Calu3 (cell line): ENCODE measurements at regions not wholly inside any gene's neighbourhood (a gene's known extent, or its start where the extent isn't known, plus 50 kb on each side); places are given as distances from the start of the nearest gene placed in this dataset.

Experiments
- BruUV-seq: library from RNA; stranded (reverse); fragments of 400-500 nt; replicated peaks from 2 replicates; lab custom pipeline; 2021; lab: Mats Ljungman, UMichigan
- CTCF ChIA-PET: fragments of 300-600 bp; sonication (Branson Sonifier 250); formaldehyde crosslinking; loops from one replicate; lab custom pipeline; 2022; ENCODE audit warnings: antibody characterized with exemption; lab: Charles Lee
- DNase-seq: peaks from one replicate; pipeline ENCODE4 v3.0.0; 2022
- H3K27ac Mint-ChIP-seq: one replicate; pipeline ENCODE4 v1.8.0; 2022; ENCODE audit warnings: mixed read lengths; ENCODE audit not compliant: unreplicated experiment
- H3K27me3 Mint-ChIP-seq: one replicate; pipeline ENCODE4 v1.8.0; 2022; ENCODE audit warnings: mixed read lengths; ENCODE audit not compliant: unreplicated experiment
- H3K36me3 Mint-ChIP-seq: one replicate; pipeline ENCODE4 v1.8.0; 2022; ENCODE audit warnings: mild to moderate bottlenecking, moderate library complexity, mixed read lengths; ENCODE audit not compliant: insufficient read depth, unreplicated experiment
- H3K4me1 Mint-ChIP-seq: one replicate; pipeline ENCODE4 v1.8.0; 2022; ENCODE audit warnings: mild to moderate bottlenecking, low read depth, mixed read lengths; ENCODE audit not compliant: unreplicated experiment
- H3K4me3 Mint-ChIP-seq: one replicate; pipeline ENCODE4 v1.8.0; 2022; ENCODE audit warnings: mild to moderate bottlenecking, low read depth, moderate library complexity, mixed read lengths; ENCODE audit not compliant: unreplicated experiment
- H3K9me3 Mint-ChIP-seq: one replicate; pipeline ENCODE4 v1.8.0; 2022; ENCODE audit warnings: low read depth, mixed read lengths; ENCODE audit not compliant: unreplicated experiment
- intact Hi-C: fragments of 100-400 bp; cut with micrococcal nuclease; formaldehyde crosslinking; loops from one replicate; pipeline ENCODE4 v1.10.0; 2022; ENCODE audit not compliant: unreplicated experiment
- TF ChIP-seq, protein P1 (sequence below): fragments of 200-600 bp; IDR thresholded peaks from one replicate; pipeline ENCODE4 v1.8.0; 2022; ENCODE audit warnings: antibody characterized with exemption; ENCODE audit not compliant: unreplicated experiment

DNA sequence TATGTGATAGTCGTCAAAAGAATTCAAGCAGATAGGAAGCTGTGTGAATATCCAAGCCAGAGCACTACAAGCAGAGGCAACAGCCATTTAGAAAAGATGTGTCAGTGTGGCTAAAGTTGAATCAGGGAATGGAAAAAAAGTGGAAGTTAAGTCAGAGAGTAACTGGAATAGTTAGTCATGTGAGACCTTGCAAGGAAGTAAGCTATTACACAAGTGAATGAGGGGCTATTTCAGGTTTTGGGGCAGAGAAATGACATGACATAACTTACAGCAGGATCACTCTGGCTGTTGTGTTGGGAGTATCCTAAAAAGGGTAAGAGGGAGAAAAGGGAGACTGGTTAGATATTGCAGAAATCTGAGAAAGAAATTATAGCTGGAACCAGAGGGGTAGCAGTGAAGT lies 236.6 kb upstream of the PCDH18 start:
- TF ChIP-seq, protein P1, sequence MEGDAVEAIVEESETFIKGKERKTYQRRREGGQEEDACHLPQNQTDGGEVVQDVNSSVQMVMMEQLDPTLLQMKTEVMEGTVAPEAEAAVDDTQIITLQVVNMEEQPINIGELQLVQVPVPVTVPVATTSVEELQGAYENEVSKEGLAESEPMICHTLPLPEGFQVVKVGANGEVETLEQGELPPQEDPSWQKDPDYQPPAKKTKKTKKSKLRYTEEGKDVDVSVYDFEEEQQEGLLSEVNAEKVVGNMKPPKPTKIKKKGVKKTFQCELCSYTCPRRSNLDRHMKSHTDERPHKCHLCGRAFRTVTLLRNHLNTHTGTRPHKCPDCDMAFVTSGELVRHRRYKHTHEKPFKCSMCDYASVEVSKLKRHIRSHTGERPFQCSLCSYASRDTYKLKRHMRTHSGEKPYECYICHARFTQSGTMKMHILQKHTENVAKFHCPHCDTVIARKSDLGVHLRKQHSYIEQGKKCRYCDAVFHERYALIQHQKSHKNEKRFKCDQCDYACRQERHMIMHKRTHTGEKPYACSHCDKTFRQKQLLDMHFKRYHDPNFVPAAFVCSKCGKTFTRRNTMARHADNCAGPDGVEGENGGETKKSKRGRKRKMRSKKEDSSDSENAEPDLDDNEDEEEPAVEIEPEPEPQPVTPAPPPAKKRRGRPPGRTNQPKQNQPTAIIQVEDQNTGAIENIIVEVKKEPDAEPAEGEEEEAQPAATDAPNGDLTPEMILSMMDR, result no peak
- Mint-ChIP-seq H3K4me3 (no peak overlapping the region), H3K27ac (no peak overlapping the region), H3K4me1 (no peaks in the 10 kb centered on the region), H3K36me3 (no peaks in the 10 kb centered on the region), H3K9me3 (no peaks in the 10 kb centered on the region), H3K27me3 (no peaks in the 10 kb centered on the region)
- intact Hi-C loops, result no loop called here
- CTCF ChIA-PET, result no interaction called here
- no TSS peak for BruUV-seq
- no peak for DNase-seq

DNA sequence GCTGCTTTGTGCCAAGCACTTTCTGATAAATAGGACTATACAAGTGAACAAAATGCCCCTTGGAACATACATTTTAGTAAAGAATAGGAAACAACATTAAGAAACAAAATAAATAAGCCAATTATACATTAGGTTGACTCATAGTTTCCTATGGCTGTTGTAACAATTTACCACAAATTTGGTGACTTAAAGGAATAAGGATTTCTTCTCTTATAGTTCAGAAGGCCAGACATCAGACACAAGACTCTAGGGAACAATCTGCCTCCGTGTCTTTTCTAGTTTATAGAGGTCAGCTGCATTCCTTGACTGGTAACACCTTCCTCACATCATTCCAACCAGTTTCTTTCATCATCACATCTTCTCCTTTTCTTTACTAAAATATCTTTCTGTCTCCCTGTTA lies 235.9 kb upstream of the PCDH18 start:
- BruUV-seq, result no TSS peak
- Mint-ChIP-seq H3K9me3 (no peaks in the 10 kb centered on the region), H3K27me3 (no peaks in the 10 kb centered on the region), H3K36me3 (no peaks in the 10 kb centered on the region), H3K4me1 (no peaks in the 10 kb centered on the region), H3K27ac (no peak overlapping the region), H3K4me3 (no peak overlapping the region)
- intact Hi-C loops, result no loop called here
- TF ChIP-seq, protein P1, result no peak
- DNase-seq, result no peak
- CTCF ChIA-PET, result no interaction called here

DNA sequence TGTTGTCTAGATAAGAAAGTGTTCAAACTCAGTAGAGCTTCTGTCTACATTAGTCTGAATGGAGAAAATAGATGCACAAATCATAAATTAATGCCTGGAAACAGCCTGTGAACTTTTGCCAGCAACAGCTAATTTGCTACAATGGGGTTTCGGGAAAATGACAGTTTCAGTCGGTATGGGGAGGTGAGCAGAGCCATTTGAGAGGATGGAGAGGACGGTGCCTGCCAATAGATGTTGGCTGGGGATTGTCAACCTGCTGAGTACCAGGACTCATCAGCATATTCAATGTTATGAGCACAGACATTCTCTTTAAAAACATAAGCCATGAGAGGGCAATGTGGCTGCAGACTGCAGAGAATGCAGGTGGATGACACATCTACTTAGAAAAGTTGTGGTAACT lies 230.3 kb upstream of the PCDH18 start:
- no peaks in the 10 kb centered on the region for H3K9me3 Mint-ChIP-seq
- no TSS peak for BruUV-seq
- no peaks in the 10 kb centered on the region for H3K36me3 Mint-ChIP-seq
- H3K4me1 Mint-ChIP-seq, result no peaks in the 10 kb centered on the region
- no peak overlapping the region for H3K4me3 Mint-ChIP-seq
- H3K27me3 Mint-ChIP-seq, result no peaks in the 10 kb centered on the region
- DNase-seq, result no peak
- intact Hi-C loops, result no loop called here
- TF ChIP-seq, protein P1, result no peak
- CTCF ChIA-PET, result no interaction called here
- no peak overlapping the region for H3K27ac Mint-ChIP-seq

DNA sequence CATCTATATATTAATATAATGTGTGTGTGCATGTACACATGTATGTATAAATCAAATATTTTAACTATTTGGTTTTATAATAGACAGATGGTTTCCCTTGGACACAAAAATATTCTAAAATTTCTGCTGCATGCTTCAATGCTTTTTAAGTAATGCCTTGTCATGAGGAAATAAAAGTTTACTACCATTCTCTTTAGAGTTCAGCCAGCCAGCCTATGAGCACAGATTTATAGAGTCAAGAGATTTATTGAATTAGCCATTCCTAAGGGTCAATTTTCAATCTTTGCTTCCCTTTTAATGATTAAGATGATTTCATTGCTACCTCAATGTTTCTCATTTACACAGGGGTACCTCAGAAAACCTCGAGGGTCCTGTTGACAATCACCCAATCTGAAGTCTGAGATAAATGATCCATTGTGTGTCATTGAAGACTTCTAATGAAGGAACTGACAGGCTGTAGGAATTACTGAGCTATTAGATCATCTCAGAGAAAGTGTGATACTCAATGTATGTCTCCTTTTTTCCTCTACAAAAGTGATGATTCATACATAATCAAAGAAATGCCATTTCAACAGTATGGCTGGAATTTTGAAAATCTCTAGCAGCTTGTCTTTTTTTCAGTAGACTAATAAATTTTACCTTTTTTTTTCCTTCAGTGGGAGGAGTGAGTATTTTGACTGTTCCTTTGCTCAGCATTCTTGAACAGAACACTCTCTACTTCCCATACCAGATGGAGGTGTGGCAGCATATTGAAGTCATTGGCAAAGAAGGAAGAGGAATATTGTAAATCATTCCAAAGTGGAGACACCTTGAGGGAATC lies 222.6 kb upstream of the PCDH18 start:
- Mint-ChIP-seq H3K27me3 (no peaks in the 10 kb centered on the region), H3K27ac (no peak overlapping the region), H3K4me3 (no peak overlapping the region), H3K36me3 (no peaks in the 10 kb centered on the region), H3K9me3 (peaks cover 4% of the 10 kb centered on the region), H3K4me1 (peaks cover 9% of the 10 kb centered on the region)
- no TSS peak for BruUV-seq
- CTCF ChIA-PET, result interaction anchor here (0.6 kb wide), 1 partner anchor 40 kb away, joined by 3 read pairs; no protein-coding TSS in a partner anchor
- TF ChIP-seq, protein P1, result no peak
- intact Hi-C loops, result no loop called here
- no peak for DNase-seq
